Cardiac fibroblast (primary cell): ENCODE measurements at regions not wholly inside any gene's neighbourhood (a gene's known extent, or its start where the extent isn't known, plus 50 kb on each side); places are given as distances from the start of the nearest gene placed in this dataset.

ENCODE experiments used
- DNase-seq, 2 donors: peaks; one replicate each; pipeline versions ENCODE4 v3.0.0 to v3.0.0-alpha.2; 2010; ENCODE audit warnings: low read depth in 2 of 2
- H3K4me3 ChIP-seq, 2 donors: replicated peaks in 1 of 2; 1 replicate in 1 of 2; 2 replicates in 1 of 2; pipeline ENCODE4 v1.5.1; 2011; ENCODE audit warnings: low read depth in 2 of 2, low read length in 2 of 2, mild to moderate bottlenecking in 2 of 2, moderate library complexity in 1 of 2
- TF ChIP-seq, protein P1 (sequence below): IDR thresholded peaks from one replicate; pipeline ENCODE4 v1.5.1; 2011; ENCODE audit warnings: low read depth, mild to moderate bottlenecking, low read length, inconsistent platforms

DNA sequence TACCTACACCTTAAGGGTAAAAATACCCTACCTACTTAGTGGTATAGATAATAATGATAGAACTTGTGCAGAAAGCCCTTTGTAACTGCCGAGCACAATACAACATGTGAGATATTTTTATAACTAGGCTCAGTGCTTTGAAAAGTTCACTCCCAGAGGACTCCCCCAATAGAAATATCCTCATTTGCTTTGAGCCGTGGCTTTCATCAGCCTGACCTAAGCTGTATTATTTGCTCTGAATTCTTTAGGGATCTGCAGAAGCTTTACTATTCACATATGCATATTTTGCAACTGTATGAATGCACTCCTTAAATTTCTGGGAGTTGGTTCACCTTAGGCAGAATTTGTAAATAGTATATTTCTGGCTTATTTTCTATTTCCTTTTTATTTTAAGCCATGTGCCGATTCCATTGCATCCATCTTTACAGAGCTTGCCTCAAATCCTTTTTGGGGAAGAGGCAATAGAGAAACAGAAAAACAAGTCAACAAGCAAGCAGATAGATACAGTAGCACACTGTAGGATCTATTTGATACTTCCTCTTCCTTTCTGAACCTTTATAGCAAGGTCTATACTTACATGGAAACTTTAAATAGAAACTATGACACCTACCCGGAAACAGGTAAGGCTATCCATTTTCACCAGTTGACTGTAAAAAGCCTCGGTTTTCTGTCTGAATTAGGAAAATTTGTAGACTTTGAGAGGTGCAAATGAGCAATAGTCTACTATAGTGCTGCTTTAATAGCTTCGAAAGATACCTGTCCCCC is 242.5 kb upstream of the VCX3A start:
- no peak for DNase-seq
- TF ChIP-seq, protein P1, sequence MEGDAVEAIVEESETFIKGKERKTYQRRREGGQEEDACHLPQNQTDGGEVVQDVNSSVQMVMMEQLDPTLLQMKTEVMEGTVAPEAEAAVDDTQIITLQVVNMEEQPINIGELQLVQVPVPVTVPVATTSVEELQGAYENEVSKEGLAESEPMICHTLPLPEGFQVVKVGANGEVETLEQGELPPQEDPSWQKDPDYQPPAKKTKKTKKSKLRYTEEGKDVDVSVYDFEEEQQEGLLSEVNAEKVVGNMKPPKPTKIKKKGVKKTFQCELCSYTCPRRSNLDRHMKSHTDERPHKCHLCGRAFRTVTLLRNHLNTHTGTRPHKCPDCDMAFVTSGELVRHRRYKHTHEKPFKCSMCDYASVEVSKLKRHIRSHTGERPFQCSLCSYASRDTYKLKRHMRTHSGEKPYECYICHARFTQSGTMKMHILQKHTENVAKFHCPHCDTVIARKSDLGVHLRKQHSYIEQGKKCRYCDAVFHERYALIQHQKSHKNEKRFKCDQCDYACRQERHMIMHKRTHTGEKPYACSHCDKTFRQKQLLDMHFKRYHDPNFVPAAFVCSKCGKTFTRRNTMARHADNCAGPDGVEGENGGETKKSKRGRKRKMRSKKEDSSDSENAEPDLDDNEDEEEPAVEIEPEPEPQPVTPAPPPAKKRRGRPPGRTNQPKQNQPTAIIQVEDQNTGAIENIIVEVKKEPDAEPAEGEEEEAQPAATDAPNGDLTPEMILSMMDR: no peak
- H3K4me3 ChIP-seq: no peak overlapping the region

DNA sequence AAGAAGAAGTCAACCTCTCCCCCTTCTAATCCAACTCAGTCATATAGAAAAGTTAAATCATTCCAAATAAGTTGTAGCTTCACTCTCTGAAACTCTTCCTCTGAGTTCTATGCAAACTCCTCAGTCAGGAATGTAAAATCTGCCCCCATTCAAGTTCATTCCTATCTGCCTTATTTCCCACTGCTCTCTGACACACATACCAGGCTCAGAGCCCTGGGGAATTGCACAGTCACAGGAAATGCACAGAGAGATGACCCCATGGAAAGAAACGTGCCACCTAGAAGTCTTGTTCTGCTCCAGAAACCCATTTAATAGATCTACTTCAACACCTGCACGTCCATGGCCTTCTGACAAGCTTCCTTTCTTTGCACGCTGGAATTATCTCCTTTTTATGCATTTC is 236.0 kb upstream of the VCX3A start:
- H3K4me3 ChIP-seq: no peak overlapping the region
- DNase-seq: no peak
- TF ChIP-seq, protein P1: no peak

DNA sequence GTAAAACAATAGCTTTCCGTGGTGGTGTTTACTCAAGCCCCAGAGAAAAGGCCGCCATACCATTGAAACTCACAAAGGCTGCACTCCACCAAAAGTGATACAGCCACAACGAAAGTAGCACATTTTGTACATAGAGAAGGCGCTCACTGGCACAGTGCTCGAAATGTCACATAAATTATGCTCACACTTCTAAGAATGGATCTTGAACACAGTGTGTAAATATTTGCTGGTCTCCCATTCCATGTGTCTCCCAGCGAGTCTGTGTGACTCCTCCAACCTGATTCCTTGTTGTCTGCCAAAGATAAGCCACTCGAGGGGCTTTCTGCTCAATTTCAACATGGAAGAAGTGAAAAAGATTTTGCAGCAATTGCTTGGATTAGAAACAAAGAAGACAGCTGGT is 234.0 kb upstream of the VCX3A start:
- no peak overlapping the region for H3K4me3 ChIP-seq
- no peak for DNase-seq
- TF ChIP-seq, protein P1: no peak

DNA sequence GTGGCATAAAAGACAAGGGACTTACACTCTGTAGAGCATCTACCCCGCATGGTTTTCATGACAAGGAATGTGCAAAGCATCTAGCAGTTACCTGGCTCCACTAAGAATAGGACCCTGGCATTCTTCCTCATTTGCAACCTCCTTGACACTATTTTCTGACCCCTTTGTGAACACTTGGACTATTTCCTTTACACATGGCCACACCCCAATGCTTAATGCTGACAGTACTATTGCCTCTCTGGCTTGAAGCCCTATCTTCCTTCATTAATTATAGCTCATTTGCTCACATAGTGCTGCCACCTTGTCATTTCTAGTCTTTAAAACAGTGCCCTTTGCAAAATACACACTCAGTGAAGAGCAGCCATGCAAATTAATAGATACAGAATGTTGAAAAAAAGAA is 226.3 kb upstream of the VCX3A start:
- H3K4me3 ChIP-seq: no peak overlapping the region
- no peak for DNase-seq
- TF ChIP-seq, protein P1: no peak

- DNase-seq: no peak
- H3K4me3 ChIP-seq: no peak overlapping the region
- TF ChIP-seq, protein P1: no peak
Measured at GRCh38 chrX:6759655-6760375, 224.9 kb upstream of the VCX3A start.

- DNase-seq: no peak
- no peak overlapping the region for H3K4me3 ChIP-seq
- TF ChIP-seq, protein P1: no peak
Measured at GRCh38 chrX:6758234-6758633, 223.3 kb upstream of the VCX3A start.
